ENCODE measurements at regions not wholly inside any gene's neighbourhood (a gene's known extent, or its start where the extent isn't known, plus 50 kb on each side); places are given as distances from the start of the nearest gene placed in this dataset.

DNA sequence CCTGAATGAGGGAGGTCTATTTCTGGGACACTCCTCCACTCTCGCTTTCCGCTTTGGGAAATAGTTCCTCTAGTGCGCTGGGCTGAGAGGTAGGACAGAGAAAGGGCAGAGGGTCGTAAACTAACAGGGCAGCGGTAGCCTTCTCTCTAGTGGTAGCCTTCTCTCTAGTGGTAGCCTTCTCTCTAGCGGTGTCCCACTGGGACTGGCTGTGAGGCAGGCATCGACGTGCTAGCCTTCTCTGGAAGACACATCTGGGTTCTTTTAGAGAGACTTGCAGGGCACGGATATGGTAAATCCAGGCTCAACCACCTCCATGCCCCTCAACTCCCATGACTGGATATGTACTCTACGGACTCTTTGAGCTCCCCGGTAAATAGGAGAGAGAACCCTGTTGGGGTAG is 74.7 kb upstream of the SLC22A16 start:
- CTCF ChIA-PET (ENCODE audit: low intra/inter-chr PET ratio): no interaction called here
- Histone ChIP-seq H3K4me2 (ENCODE audit: insufficient read depth, low read length) (no peak overlapping the region), H4K20me1 (replicated peaks; ENCODE audit: control insufficient read depth, insufficient read depth, low read length) (no peaks in the 10 kb centered on the region)

More for the DNA sequence above, 74.7 kb upstream of the SLC22A16 start:
- H3K9ac ChIP-seq (ENCODE audit: insufficient read depth in 1 of 2, low read depth in 2 of 2, low read length in 2 of 2): no peak overlapping the region
- TF ChIP-seq MED1 (CRISPR knock-in tag; IDR thresholded peaks at IDR 0.05; ENCODE audit: borderline replicate concordance): no peak
- TF ChIP-seq KAT7 (CRISPR knock-in tag; IDR thresholded peaks at IDR 0.05; ENCODE audit: borderline replicate concordance): no peak
- no peak for TF ChIP-seq ASH1L (IDR thresholded peaks at IDR 0.05; ENCODE audit: borderline replicate concordance, low read depth, partially characterized antibody)
- TF ChIP-seq TSC22D4 (tag; IDR thresholded peaks at IDR 0.05): no peak
- TF ChIP-seq RFX5 (IDR thresholded peaks at IDR 0.05; ENCODE audit: low read depth, low read length): no peak
- no peak for TF ChIP-seq SP2 (IDR thresholded peaks at IDR 0.05; ENCODE audit: extremely low read depth, low read depth, low read length, poor library complexity, severe bottlenecking)
- no peak for TF ChIP-seq ZBTB2 (IDR thresholded peaks at IDR 0.05)
- in situ Hi-C loops (cut with MboI) (no loop called here), intact Hi-C loops (cut with micrococcal nuclease) (no loop called here)
- H3K27me3 ChIP-seq (ENCODE audit: control insufficient read depth in 2 of 2, insufficient read depth in 2 of 2, low read length in 2 of 2): peaks cover 8 to 27% of the 10 kb centered on the region in 2 experiments; a peak in 4 of 5 replicates
- peaks cover 5% of the 10 kb centered on the region for H3K9me3 ChIP-seq (replicated peaks; ENCODE audit: control insufficient read depth, insufficient read depth, low read depth, low read length)
- POLR2A ChIA-PET: interaction anchor here (1.7 kb wide), 1 partner anchor 11 kb away, joined by 4 read pairs; no protein-coding TSS in a partner anchor
- ATAC-seq: no peak
- no peaks in the 10 kb centered on the region for H3K4me1 ChIP-seq (replicated peaks in 1 of 2; ENCODE audit: control insufficient read depth in 2 of 2, insufficient read depth in 2 of 2, low read length in 2 of 2)
- no peak for FAIRE-seq
- H3K36me3 ChIP-seq (ENCODE audit: control insufficient read depth, insufficient read depth, low read length): no peaks in the 10 kb centered on the region
- no peak overlapping the region; the same call in 1 of the 2 replicates for H2AFZ ChIP-seq (ENCODE audit: low read depth, low read length)
- WGBS (ENCODE audit: insufficient coverage, low coverage, missing lambda C conversion rate): 4% methylated on average over 11 of the region's 11 CpGs
- no peak overlapping the region for H3K27ac ChIP-seq (ENCODE audit: extremely low read depth, low read depth, low read length)
- no peaks in the 10 kb centered on the region for H3K79me2 ChIP-seq (ENCODE audit: control insufficient read depth, insufficient read depth, low read length)
- BruUV-seq (replicated peaks): no TSS peak
- no peaks in the 10 kb centered on the region for H3K9me1 ChIP-seq (ENCODE audit: control insufficient read depth, insufficient read depth, low read length)
- no peak overlapping the region for H3K4me3 ChIP-seq
- DNase-seq (ENCODE audit: extremely low read depth in 1 of 4, low spot score in 3 of 4): no peak

Measured in K562 (cell line).